ENCODE measurements at regions not wholly inside any gene's neighbourhood (a gene's known extent, or its start where the extent isn't known, plus 50 kb on each side); places are given as distances from the start of the nearest gene placed in this dataset.

- TF ChIP-seq GATA2 (IDR thresholded peaks at IDR 0.05; ENCODE audit: low read depth, low read length) (no peak), GATA3 (IDR thresholded peaks at IDR 0.05; ENCODE audit: low read depth, low read length) (no peak)
Measured at GRCh38 chr14:56959121-56959520, 148.8 kb upstream of the OTX2 start.
